Limb (tissue), 2 donors: ENCODE measurements at regions not wholly inside any gene's neighbourhood (a gene's known extent, or its start where the extent isn't known, plus 50 kb on each side); places are given as distances from the start of the nearest gene placed in this dataset.

Source experiments
- DNase-seq, 2 donors: peaks; one replicate each; pipeline ENCODE4 v3.0.0-alpha.2; 2016; ENCODE audit errors: extremely low spot score in 2 of 2

DNA sequence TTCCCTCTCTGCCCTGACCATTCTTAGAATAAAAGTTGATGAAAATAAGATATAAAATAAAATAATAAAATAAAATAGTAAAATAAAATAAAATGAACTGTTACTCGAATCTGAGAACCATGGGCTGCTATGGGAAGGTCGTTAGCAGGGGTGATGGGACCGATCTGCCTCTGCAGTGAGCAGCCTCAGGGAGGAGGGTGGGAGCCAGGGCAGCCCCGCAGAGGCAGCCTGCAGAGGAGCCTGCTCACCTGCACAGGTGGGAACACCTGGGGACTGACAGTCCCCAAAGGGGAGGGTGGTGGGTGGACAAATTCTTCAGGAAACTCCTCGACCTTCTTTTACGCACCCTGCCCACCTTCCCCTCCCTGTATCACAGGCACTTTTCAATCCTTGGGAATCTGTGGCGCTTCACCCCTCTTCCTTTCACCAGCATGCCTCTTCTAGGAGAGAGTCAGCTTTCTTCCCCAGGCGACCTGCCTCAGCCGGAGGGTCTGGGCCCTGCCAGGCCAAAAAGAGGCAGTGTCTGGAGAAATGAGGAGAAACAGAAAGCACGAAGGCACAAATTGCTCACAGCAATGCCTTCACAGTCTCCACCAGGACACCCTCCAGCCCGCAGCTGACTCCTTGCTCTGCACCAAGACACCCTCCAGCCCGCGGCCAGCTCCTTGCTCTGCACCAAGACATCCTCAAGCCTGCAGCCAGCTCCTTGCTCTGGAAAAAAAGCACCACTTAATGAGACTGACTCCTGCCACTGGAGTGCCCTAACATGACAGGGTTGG lies 368.4 kb upstream of the SHH start:
- no peak for DNase-seq

GRCh38 chr7:156179872-156180390 lies 367.7 kb upstream of the SHH start:
- DNase-seq, result peak in 1 of 2 donors; percentile 22

DNA sequence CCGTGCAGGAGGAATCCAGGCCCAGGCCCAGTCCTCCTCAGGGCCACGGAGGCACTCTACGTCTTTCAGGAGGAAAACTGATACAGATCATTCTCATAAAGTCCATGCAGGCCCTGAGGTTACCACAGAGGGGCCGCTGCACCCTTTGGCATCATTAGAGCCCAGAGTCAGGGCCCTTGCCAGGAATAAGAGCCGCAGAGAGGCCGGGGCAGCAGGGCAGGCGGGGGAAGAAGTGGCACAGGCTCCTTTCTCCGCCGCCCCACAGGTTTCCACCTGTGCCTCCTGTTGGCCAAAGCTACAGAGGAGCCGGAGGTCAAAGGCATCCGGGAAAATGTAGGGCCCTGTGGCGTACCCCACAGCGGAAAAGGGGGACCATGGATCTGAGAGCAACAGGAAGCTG lies 366.6 kb upstream of the SHH start:
- DNase-seq, result peak in 1 of 2 donors; percentile 14

DNA sequence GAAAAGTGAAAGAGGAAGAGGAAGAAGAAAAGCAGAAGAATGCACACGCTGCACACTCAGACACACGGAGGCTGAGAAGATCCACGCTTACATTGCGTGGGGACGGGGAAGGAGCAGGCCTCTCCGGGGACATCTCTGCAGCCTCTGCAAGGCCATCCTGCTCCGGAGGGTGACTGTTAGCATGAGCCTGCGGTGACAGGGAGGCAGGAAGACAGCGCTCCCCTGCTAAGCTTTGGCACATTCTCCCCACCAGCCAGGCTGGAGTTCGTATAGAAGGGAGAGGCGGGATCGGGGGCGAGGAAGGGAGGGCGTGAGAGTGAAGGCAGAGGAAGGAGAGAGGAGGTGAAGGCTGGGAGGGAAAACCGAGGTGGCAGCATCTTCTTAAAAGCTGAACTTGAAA lies 366.0 kb upstream of the SHH start:
- peak in 1 of 2 donors; percentile 21 for DNase-seq

DNA sequence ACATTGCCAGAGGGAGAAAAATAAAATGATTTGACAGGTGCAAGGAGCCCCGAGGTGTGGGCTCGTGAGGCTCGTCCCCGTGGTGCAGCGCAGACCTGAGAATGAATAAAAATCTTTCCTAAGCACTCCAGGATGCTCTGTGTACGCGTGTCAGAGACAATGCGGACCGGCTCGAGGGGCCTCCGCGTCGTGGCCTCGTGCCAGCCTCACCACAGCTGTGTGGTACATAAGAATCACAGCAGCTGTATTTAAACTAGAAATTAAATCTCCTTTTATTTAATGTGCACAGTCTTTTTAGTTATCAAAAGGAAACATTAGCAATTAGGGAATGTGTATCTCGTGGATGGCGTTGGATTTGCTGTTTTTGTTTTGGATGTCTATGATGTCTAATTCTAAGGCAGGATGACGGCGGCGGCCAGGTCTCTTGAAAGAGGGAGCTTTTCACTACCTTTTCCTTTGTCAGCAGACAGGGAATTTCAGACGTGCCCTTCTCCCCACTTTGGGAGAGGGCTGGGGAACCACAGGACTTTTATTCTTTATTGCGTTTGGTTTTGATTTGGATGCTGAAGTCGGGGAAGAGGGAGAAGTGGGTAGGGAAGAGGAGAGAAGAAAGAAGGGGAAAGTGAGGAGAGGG lies 365.3 kb upstream of the SHH start:
- DNase-seq, result peak; percentile 13 to 57

DNA sequence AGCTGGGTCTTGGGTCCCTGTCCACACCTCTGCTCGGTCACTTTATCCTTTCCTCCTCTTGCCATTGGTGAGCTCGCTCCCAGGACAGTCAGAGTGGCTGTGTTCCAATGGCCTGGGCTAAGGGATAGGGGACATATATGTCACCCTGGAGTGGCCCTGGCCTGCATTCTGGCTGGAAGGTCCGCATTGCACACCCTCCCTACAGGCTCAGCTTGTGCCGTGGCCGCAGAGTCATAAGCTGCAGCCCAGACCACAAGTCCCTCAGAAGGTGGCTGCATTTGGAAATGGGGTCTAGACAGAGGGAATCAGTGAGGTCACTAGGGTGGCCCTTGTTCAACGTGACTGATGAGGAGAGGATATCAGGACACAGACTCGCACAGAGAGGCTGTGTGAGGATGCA lies 363.8 kb upstream of the SHH start:
- DNase-seq, result no peak

DNA sequence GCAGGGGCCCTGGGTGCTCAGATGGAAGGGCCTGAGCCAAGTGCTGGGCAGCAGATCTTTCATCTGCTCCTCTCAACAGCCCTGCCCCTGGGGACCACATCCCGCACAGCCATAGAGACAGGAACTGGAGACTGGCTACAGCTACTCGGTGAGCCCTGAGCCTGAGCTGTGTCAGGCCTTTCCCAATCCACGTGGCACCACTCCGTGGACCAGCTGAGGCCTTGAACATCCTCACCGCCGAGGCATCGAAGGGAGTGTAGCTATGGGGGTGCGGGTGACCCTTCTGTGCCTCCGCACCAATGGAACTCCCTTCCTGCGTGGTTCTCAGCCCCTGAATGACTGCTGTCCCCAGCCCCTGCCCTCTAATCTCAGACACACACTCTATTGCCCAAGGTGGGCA lies 362.7 kb upstream of the SHH start:
- DNase-seq, result peak in 1 of 2 donors; percentile 16

GRCh38 chr7:156174428-156174827 lies 362.2 kb upstream of the SHH start:
- DNase-seq, result peak in 1 of 2 donors; percentile 18

- DNase-seq, result peak in 1 of 2 donors; percentile 9
These were observed 361.6 kb upstream of the SHH start for GRCh38 chr7:156173748-156174353.

- DNase-seq, result no peak
These were observed 361.1 kb upstream of the SHH start for GRCh38 chr7:156173346-156173745.

DNA sequence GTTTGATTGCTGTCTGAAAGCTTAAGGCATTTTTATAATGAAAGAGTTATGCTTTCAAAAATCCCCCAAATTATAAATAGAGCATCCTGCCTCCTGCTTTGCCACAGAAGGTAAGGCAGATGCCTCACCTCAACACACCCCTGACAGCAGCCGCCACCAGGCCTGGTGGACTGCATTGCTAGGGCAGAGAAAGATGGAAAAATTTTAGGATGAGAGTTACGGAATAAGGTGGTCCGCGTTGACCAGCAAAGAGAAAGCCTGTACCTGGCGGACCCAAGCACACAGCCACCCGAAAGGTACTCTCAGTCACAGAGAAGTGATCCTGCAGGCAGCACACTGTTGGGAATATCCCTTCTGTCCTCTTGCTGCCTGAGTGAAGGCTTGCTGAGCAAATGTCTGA lies 360.4 kb upstream of the SHH start:
- no peak for DNase-seq

DNA sequence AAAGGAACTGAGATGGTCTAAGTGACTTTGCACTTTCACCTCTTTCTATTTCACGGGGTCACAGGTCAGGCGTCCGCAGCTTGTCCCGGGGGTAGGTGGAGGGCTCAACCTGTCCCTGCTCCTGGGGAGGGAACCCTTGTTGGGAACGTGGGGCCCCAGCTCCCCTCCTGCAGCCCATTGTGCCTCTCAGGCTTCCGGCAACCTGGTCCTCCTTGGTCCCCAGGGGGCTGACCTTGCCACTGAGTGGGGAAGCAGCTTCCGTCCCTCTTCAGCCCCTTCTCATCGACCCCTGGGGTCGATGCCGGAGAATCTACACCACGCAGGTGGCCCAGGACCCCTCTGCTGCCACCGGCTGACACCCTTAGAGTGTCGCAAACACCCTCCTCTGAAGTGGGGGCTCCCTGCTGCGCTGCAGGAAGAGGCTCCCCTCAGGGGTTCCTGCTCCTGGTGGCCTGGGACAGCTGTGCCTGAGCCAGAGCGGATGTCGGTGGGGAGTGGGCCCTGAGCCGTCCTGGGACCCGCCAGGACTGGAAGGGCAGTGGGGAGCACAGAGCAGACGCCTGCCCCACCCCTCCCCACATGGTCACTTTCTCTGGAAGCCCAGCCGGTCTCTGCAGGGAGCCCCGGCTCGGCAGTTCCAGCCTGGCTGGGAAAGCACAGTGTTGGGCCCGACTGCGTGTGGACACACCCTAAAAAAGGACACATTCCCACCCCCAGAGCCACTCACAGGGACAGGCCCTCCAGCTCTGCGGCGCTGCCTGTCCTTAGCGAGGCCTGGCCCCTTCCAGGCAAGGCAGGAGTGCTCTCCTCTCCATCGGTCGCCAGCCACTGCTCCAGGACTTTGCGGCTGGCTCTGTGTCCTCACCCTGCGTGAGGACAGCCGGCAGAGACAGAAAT lies 357.5 kb upstream of the SHH start:
- peak in 1 of 2 donors; percentile 26 for DNase-seq

GRCh38 chr7:156168434-156168833 lies 356.2 kb upstream of the SHH start:
- peak in 1 of 2 donors; percentile 14 for DNase-seq

DNA sequence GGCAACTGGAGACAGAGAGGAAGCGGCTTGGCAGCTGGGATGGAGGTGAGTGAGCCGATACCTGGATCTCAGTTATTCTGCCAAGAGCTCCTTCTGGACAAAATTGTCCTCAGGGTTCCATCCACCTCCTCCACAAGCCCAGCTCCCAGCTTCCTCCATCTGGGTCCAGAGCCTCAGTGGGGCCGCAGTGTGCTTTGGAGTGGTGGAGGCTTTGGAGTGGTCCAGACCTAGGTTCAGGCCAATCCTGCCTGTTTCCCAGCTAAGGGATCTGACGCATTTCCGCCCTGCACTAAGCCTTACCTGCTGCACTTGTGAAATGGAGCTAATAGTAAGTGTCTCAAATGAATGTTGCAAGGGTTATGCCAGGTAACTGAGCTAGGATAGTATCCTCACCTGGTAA lies 355.7 kb upstream of the SHH start:
- DNase-seq, result peak in 1 of 2 donors; percentile 11

- peak in 1 of 2 donors; percentile 13 for DNase-seq
These were observed 355.1 kb upstream of the SHH start for GRCh38 chr7:156167417-156167807.

DNA sequence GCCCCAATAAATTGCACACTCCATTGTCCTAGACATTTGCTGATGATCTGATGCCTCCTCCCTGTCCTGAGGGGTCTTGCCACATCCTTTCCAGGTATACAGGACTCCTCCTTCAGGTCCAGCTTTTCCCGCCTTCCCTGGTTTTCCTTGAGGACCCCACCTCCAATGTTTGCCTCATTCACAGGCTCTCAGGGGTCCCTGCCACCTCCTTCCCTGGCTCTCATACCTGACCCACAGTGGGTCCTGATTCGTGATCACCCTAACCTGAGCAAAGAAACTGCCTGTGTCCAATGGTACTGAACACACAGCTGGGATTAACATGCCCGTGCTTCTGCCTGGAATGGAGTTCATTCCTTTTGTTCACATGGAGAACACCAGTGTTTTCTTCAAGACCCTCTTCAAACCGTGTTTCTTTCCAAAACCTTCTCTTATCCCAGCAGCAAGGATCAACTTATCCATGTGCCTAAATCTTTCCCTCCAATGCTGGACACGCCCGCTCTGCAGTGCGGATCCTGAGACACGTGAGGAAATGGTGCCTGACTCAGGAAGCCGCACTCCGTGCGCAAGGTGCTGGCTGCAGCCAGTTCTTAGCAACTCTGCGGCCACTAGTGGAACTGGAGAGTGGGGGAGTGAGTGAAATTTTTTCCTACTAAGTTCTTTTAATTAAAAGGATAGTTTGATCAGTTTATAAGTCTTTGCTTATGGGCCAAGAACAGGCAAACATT lies 354.6 kb upstream of the SHH start:
- no peak for DNase-seq

GRCh38 chr7:156163747-156164146 lies 351.5 kb upstream of the SHH start:
- no peak for DNase-seq

DNA sequence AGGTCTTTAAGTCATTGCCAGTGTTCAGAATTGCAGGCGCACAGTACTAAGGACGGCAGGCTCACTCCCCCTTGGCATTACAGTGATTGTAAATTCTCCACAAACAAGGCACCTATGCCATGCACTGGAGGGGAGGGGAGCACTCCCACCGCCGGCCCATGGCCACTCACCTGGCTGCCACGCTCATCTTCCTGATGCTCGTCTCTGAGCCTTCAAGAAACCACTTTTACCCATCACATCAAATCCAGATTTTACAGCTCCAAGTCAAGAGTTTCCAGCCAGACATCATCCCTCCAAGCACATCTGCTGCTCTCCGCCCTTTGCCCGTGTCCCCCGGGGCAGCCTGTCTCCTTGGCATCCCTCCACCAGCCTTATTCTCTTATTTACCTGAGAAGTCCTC lies 350.2 kb upstream of the SHH start:
- DNase-seq, result no peak

GRCh38 chr7:156160811-156161210 lies 348.5 kb upstream of the SHH start:
- peak in 1 of 2 donors; percentile 24 for DNase-seq

DNA sequence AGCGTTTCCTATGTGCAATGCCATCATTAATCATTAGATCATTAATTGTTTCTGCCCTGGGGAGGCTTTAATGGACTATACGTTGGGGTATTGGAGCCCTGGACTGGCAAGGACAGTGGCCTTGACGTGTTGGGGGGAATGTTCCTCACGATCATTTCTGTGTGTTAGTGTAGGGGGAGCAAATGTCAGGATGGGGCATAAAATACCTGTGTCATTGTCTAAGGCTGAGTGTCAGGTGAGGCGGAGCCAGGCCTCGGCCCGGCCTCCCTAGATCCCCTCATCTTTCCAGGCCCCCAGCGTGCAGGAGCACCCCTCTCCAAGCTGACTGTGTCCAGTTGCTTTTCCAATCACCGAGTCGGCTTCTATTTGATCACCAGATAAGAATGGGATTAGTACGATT lies 346.4 kb upstream of the SHH start:
- no peak for DNase-seq

DNA sequence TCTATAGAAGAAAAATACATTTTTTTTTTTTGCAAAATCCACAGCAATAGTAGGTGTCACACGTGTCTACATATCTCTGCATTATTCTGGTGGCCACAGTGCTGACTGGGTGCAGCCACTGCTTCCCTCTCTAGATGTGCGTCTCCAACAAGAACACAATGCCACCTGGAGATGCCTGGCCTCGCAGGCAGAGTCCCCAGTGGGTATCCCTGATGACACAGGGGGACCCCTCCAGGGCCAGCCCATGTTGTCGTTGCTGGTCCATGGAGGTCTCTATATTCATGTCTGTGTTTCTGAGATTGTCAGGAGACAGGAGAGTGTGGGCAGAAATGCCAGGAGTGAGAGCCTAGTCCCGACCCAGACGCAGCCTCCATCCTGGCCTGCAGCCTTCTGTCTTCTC lies 345.9 kb upstream of the SHH start:
- DNase-seq, result no peak
